GM23338 (cell line): ENCODE measurements at regions not wholly inside any gene's neighbourhood (a gene's known extent, or its start where the extent isn't known, plus 50 kb on each side); places are given as distances from the start of the nearest gene placed in this dataset.

Experiments used
- CREB1 ChIP-seq: fragments of 250-450 bp; sonication (Bioruptor Pico); IDR thresholded peaks from 2 replicates; pipeline ENCODE4 v1.5.0; 2020; ENCODE audit warnings: low read depth, mild to moderate bottlenecking, moderate library complexity
- CTCF ChIP-seq, 2 experiments: fragments of 200-600 bp in 1 of 2; sonication (generic) in 1 of 2; conservative IDR thresholded peaks; 2 replicates each; pipeline versions ENCODE4 v1.5.1 to v1.6.1; 2016 to 2017; ENCODE audit warnings: antibody characterized with exemption in 2 of 2, low read depth in 2 of 2, mild to moderate bottlenecking in 2 of 2, moderate library complexity in 1 of 2
- ETS1 ChIP-seq: IDR thresholded peaks from 2 replicates; pipeline ENCODE4 v1.6.1; 2016; ENCODE audit warnings: antibody characterized with exemption
- EZH2 ChIP-seq: fragments of 200-600 bp; sonication (generic); IDR thresholded peaks from one replicate; pipeline ENCODE4 v1.8.0; 2017; ENCODE audit warnings: antibody characterized with exemption, mild to moderate bottlenecking, low read depth; ENCODE audit not compliant: unreplicated experiment
- EZH2phosphoT487 ChIP-seq: fragments of 200-600 bp; sonication (generic); IDR thresholded peaks from one replicate; pipeline ENCODE4 v1.8.1; 2018; ENCODE audit warnings: antibody characterized with exemption; ENCODE audit not compliant: unreplicated experiment
- JUNB ChIP-seq: IDR thresholded peaks from one replicate; pipeline ENCODE4 v1.6.1; 2016; ENCODE audit warnings: antibody characterized with exemption; ENCODE audit not compliant: unreplicated experiment
- NANOG ChIP-seq: IDR thresholded peaks from 2 replicates; pipeline ENCODE4 v1.6.1; 2016; ENCODE audit warnings: antibody characterized with exemption, borderline replicate concordance
- POLR2AphosphoS5 ChIP-seq: IDR thresholded peaks from 2 replicates; pipeline ENCODE4 v1.6.1; 2016; ENCODE audit warnings: antibody characterized with exemption, low read depth
- REST ChIP-seq: IDR thresholded peaks from one replicate; pipeline ENCODE4 v1.6.1; 2018; ENCODE audit warnings: antibody characterized with exemption; ENCODE audit not compliant: unreplicated experiment
- STAT1 ChIP-seq: IDR thresholded peaks from one replicate; pipeline ENCODE4 v1.6.1; 2016; ENCODE audit warnings: antibody characterized with exemption; ENCODE audit not compliant: unreplicated experiment
- ZNF114 ChIP-seq: fragments of 250-450 bp; sonication (Bioruptor Pico); IDR thresholded peaks from 2 replicates; pipeline ENCODE4 v1.5.0; 2020; ENCODE audit warnings: mild to moderate bottlenecking, moderate library complexity
- ZNF331 ChIP-seq: fragments of 250-450 bp; sonication (Bioruptor Pico); IDR thresholded peaks from 2 replicates; pipeline ENCODE4 v1.5.0; 2020; ENCODE audit warnings: low read depth, mild to moderate bottlenecking, moderate library complexity

GRCh38 chr4:3615386-3616286 lies 83.4 kb upstream of the LRPAP1 start:
- TF ChIP-seq EZH2 (no peak), CTCF (conservative IDR thresholded peaks at IDR 0.05; ENCODE audit: low read depth in 2 of 2) (no peak), POLR2AphosphoS5 (no peak), JUNB (no peak), REST (no peak), CREB1 (no peak), EZH2phosphoT487 (no peak), NANOG (no peak), ZNF114 (no peak), ETS1 (no peak), STAT1 (no peak), ZNF331 (CRISPR knock-in tag) (no peak)
